B cell (primary cell): ENCODE measurements at regions not wholly inside any gene's neighbourhood (a gene's known extent, or its start where the extent isn't known, plus 50 kb on each side); places are given as distances from the start of the nearest gene placed in this dataset.

Source experiments
- ATAC-seq: fragments of 200-7000 bp; cut with Tn5 transposase; one replicate; pipeline ENCODE4 v1.10.0; 2021; ENCODE audit warnings: low read depth, mild to moderate bottlenecking, moderate number of reproducible peaks, moderate library complexity
- CTCF ChIA-PET: fragments of 350-600 bp; sonication (Branson Sonifier 250); formaldehyde crosslinking; loops from one replicate; lab custom pipeline; 2021; ENCODE audit warnings: antibody characterized with exemption, inconsistent platforms; lab: Charles Lee
- POLR2A ChIA-PET: fragments of 350-600 bp; sonication (Branson Sonifier 250); formaldehyde crosslinking; loops from one replicate; lab custom pipeline; 2021; ENCODE audit warnings: antibody characterized with exemption; lab: Charles Lee
- DNase-seq: peaks from one replicate; pipeline ENCODE4 v3.0.0; 2013
- H2AFZ ChIP-seq: 2 replicates; pipeline ENCODE4 v1.6.1; 2012; ENCODE audit warnings: mild to moderate bottlenecking, low read depth, low read length; ENCODE audit not compliant: insufficient read depth, poor library complexity, severe bottlenecking
- H3K27ac ChIP-seq, 2 donors: 1 replicate in 1 of 2; 2 replicates in 1 of 2; pipeline ENCODE4 v1.5.1; 2012 to 2013; ENCODE audit warnings: low read length in 2 of 2, mild to moderate bottlenecking in 2 of 2, moderate library complexity in 1 of 2
- H3K27me3 ChIP-seq, 4 experiments: fragments of 200-600 bp in 1 of 4; sonication (generic) in 1 of 4; replicated peaks in 1 of 4; 1 replicate in 2 of 4; 2 replicates in 2 of 4; pipeline versions ENCODE4 v1.6.1 to v1.7.0; 2013 to 2016; ENCODE audit warnings: low read length in 3 of 4, mild to moderate bottlenecking in 2 of 4, mixed read lengths in 1 of 4, moderate library complexity in 1 of 4; ENCODE audit not compliant: insufficient read depth in 4 of 4, control insufficient read depth in 3 of 4; ENCODE audit errors: control extremely low read depth in 1 of 4
- H3K36me3 ChIP-seq, 2 experiments: replicated peaks in 1 of 2; 1 replicate in 1 of 2; 2 replicates in 1 of 2; pipeline versions ENCODE4 v1.6.1 to v1.7.1; 2013; ENCODE audit warnings: low read length in 1 of 2; ENCODE audit not compliant: insufficient read depth in 2 of 2, control insufficient read depth in 1 of 2; ENCODE audit errors: control extremely low read depth in 1 of 2, extremely low read depth in 1 of 2
- H3K4me1 ChIP-seq, 2 donors: fragments of 200-600 bp in 1 of 2; sonication (generic) in 1 of 2; 1 replicate in 1 of 2; 2 replicates in 1 of 2; pipeline versions ENCODE4 v1.5.1 to v1.6.1; 2013 to 2017; ENCODE audit warnings: low read length in 2 of 2; ENCODE audit not compliant: control insufficient read depth in 2 of 2, insufficient read depth in 2 of 2
- H3K4me2 ChIP-seq: replicated peaks from 2 replicates; pipeline ENCODE3; 2012; ENCODE audit warnings: mild to moderate bottlenecking, low read depth, low read length; ENCODE audit not compliant: poor library complexity, severe bottlenecking
- H3K4me3 ChIP-seq, 5 experiments: fragments of 200-600 bp in 1 of 5; sonication (generic) in 1 of 5; 1 replicate in 3 of 5; 2 replicates in 2 of 5; pipeline versions ENCODE4 v1.5.1 to v1.7.0; 2011 to 2016; ENCODE audit warnings: low read length in 4 of 5, mild to moderate bottlenecking in 4 of 5, low read depth in 2 of 5, control low read depth in 1 of 5, moderate library complexity in 1 of 5; ENCODE audit not compliant: insufficient read depth in 1 of 5; ENCODE audit errors: control extremely low read depth in 1 of 5, extremely low read depth in 1 of 5
- H3K79me2 ChIP-seq: fragments of 200-600 bp; sonication (generic); one replicate; pipeline ENCODE4 v1.6.0; 2016; ENCODE audit warnings: low read length; ENCODE audit not compliant: control insufficient read depth, insufficient read depth
- H3K9ac ChIP-seq: fragments of 200-600 bp; sonication (generic); 2 replicates; pipeline ENCODE4 v1.6.1; 2017; ENCODE audit warnings: mild to moderate bottlenecking, low read length, moderate library complexity
- H3K9me3 ChIP-seq, 3 donors: one replicate each; pipeline versions ENCODE4 v1.6.1 to v1.7.1; 2013; ENCODE audit warnings: low read length in 2 of 3; ENCODE audit not compliant: control insufficient read depth in 2 of 3, insufficient read depth in 1 of 3; ENCODE audit errors: control extremely low read depth in 1 of 3
- H4K20me1 ChIP-seq: 2 replicates; pipeline ENCODE4 v1.6.0; 2012; ENCODE audit warnings: mild to moderate bottlenecking, low read length; ENCODE audit not compliant: insufficient read depth, control insufficient read depth, poor library complexity, severe bottlenecking
- H3K27ac Mint-ChIP-seq: one replicate; pipeline ENCODE4 v1.8.0; 2021; ENCODE audit warnings: mixed read lengths
- H3K27me3 Mint-ChIP-seq: one replicate; pipeline ENCODE4 v1.8.0; 2021; ENCODE audit warnings: mixed read lengths
- H3K4me1 Mint-ChIP-seq: one replicate; pipeline ENCODE4 v1.8.0; 2021; ENCODE audit warnings: mixed read lengths
- H3K4me3 Mint-ChIP-seq: one replicate; pipeline ENCODE4 v1.8.0; 2021; ENCODE audit warnings: mixed read lengths
- H3K9me3 Mint-ChIP-seq: one replicate; pipeline ENCODE4 v1.8.0; 2022; ENCODE audit warnings: mixed read lengths; ENCODE audit not compliant: insufficient read depth
- CTCF ChIP-seq: fragments of 200-600 bp; IDR thresholded peaks from one replicate; pipeline ENCODE4 v1.8.0; 2022; ENCODE audit warnings: antibody characterized with exemption, mild to moderate bottlenecking
- EZH2 ChIP-seq: IDR thresholded peaks from 2 replicates; pipeline ENCODE4 v1.6.1; 2012; ENCODE audit warnings: borderline replicate concordance, low read depth, mild to moderate bottlenecking, moderate library complexity, low read length; ENCODE audit not compliant: insufficient read depth, poor library complexity, severe bottlenecking
- WGBS: methylation state at CpG from one replicate; pipeline ENCODE4 v1.1.5; 2013; ENCODE audit warnings: missing lambda C conversion rate; ENCODE audit not compliant: insufficient coverage; 5-methylcytosine and 5-hydroxymethylcytosine counted together
- intact Hi-C: fragments of 100-400 bp; cut with micrococcal nuclease; formaldehyde crosslinking; loops from one replicate; pipeline ENCODE4 v1.10.0; 2022

- no CpG with 5 or more reads among the region's 3 CpGs for WGBS
- no peak overlapping the region for H3K27ac Mint-ChIP-seq
- H3K4me2 ChIP-seq = no peak overlapping the region
- H3K9me3 ChIP-seq = no peaks in the 10 kb centered on the region
- ATAC-seq (no peak), DNase-seq (no peak)
- no peaks in the 10 kb centered on the region for H3K4me1 ChIP-seq
- H3K36me3 ChIP-seq = no peaks in the 10 kb centered on the region
- H4K20me1 ChIP-seq = no peaks in the 10 kb centered on the region
- ChIA-PET POLR2A (no interaction called here), CTCF (no interaction called here)
- no peak overlapping the region for H3K4me3 ChIP-seq
- TF ChIP-seq CTCF (no peak), EZH2 (no peak)
- intact Hi-C loops = no loop called here
- H3K9me3 Mint-ChIP-seq = no peaks in the 10 kb centered on the region
- no peaks in the 10 kb centered on the region for H3K27me3 ChIP-seq
- H3K79me2 ChIP-seq = no peaks in the 10 kb centered on the region
- H3K4me3 Mint-ChIP-seq = no peak overlapping the region
- H3K27ac ChIP-seq = no peak overlapping the region
- no peaks in the 10 kb centered on the region for H3K4me1 Mint-ChIP-seq
- no peak overlapping the region for H2AFZ ChIP-seq
- H3K27me3 Mint-ChIP-seq = peaks cover 4% of the 10 kb centered on the region
- H3K9ac ChIP-seq = no peak overlapping the region
Measured at GRCh38 chr5:17852740-17853139, 218.5 kb downstream of the TAF11L14 start.

GRCh38 chr5:17854901-17855300 is 220.6 kb downstream of the TAF11L14 start:
- Histone ChIP-seq H3K9ac (no peak overlapping the region), H3K27ac (no peak overlapping the region), H3K4me3 (no peak overlapping the region), H3K27me3 (no peaks in the 10 kb centered on the region), H3K4me1 (no peaks in the 10 kb centered on the region), H4K20me1 (no peaks in the 10 kb centered on the region), H2AFZ (no peak overlapping the region), H3K79me2 (no peaks in the 10 kb centered on the region), H3K9me3 (no peaks in the 10 kb centered on the region), H3K4me2 (no peak overlapping the region), H3K36me3 (no peaks in the 10 kb centered on the region)
- CTCF ChIA-PET = no interaction called here
- TF ChIP-seq CTCF (no peak), EZH2 (no peak)
- Mint-ChIP-seq H3K4me3 (no peak overlapping the region), H3K4me1 (no peaks in the 10 kb centered on the region), H3K27ac (no peak overlapping the region), H3K27me3 (peaks cover 4% of the 10 kb centered on the region), H3K9me3 (no peaks in the 10 kb centered on the region)
- DNase-seq (no peak), ATAC-seq (no peak)
- intact Hi-C loops = no loop called here
- POLR2A ChIA-PET = no interaction called here
